WTC11 (cell line): ENCODE measurements at regions not wholly inside any gene's neighbourhood (a gene's known extent, or its start where the extent isn't known, plus 50 kb on each side); places are given as distances from the start of the nearest gene placed in this dataset.
"Not testable (repeated sequence)": the region's sequence is repeated elsewhere in the genome, so short reads cannot be mapped to it uniquely, and the experiment has no call there.

Source experiments
- ATF3 ChIP-seq: sonication (generic); formaldehyde crosslinking; conservative IDR thresholded peaks from 2 replicates; pipeline ENCODE4 v1.8.1; 2022; ENCODE audit warnings: mild to moderate bottlenecking, missing genetic modification reagents
- CTCF ChIP-seq: fragments of 200-600 bp; IDR thresholded peaks from 2 replicates; pipeline ENCODE4 v1.8.0; 2022; ENCODE audit warnings: antibody characterized with exemption
- GABPB1 ChIP-seq: sonication (generic); formaldehyde crosslinking; IDR thresholded peaks from 2 replicates; pipeline ENCODE4 v1.8.1; 2023; ENCODE audit warnings: mild to moderate bottlenecking, missing genetic modification reagents
- KAT7 ChIP-seq: sonication (generic); formaldehyde crosslinking; IDR thresholded peaks from 2 replicates; pipeline ENCODE4 v1.8.1; 2023; ENCODE audit warnings: missing genetic modification reagents, mild to moderate bottlenecking, borderline replicate concordance
- TF ChIP-seq, protein P1 (sequence below): sonication (generic); formaldehyde crosslinking; IDR thresholded peaks from 2 replicates; pipeline ENCODE4 v1.8.0; 2023; ENCODE audit warnings: missing genetic modification reagents

DNA sequence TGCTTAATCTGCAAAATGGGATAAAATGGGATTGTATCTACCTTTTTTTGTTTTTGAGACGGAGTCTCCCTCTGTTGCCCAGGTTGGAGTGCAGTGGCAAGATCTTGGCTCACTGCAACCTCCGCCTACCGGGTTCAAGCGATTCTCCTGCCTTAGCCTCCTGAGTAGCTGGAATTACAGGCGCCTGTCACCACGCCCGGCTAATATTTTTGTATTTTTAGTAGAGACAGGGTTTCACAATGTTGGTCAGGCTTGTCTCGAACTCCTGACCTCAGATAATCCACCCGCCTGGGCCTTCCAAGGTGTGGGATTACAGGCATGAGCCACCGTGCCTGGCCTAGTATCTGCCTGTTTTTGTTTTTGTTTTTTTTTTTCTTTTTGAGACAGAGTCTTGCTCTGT, 55.9 kb upstream of the ZNF217 start:
- TF ChIP-seq ATF3 (CRISPR knock-in tag); CTCF; GABPB1; KAT7 (CRISPR knock-in tag): not testable (repeated sequence)
- TF ChIP-seq, protein P1, sequence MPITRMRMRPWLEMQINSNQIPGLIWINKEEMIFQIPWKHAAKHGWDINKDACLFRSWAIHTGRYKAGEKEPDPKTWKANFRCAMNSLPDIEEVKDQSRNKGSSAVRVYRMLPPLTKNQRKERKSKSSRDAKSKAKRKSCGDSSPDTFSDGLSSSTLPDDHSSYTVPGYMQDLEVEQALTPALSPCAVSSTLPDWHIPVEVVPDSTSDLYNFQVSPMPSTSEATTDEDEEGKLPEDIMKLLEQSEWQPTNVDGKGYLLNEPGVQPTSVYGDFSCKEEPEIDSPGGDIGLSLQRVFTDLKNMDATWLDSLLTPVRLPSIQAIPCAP (CRISPR knock-in tag) = not testable (repeated sequence)
